GM12892 (cell line): ENCODE measurements at regions not wholly inside any gene's neighbourhood (a gene's known extent, or its start where the extent isn't known, plus 50 kb on each side); places are given as distances from the start of the nearest gene placed in this dataset.

Experiments used
- POLR2A ChIP-seq: IDR thresholded peaks from 2 replicates; pipeline ENCODE4 v1.6.1; 2011; ENCODE audit warnings: low read depth, low read length, control low read depth
- POLR2AphosphoS5 ChIP-seq: IDR thresholded peaks from 2 replicates; pipeline ENCODE4 v1.6.1; 2011; ENCODE audit warnings: low read depth, low read length, control low read depth
- TAF1 ChIP-seq: IDR thresholded peaks from 2 replicates; pipeline ENCODE4 v1.6.1; 2011; ENCODE audit warnings: low read depth, mild to moderate bottlenecking, control low read depth, low read length, borderline replicate concordance

GRCh38 chr11:109815500-109816150 lies 277.6 kb upstream of the ZC3H12C start:
- TF ChIP-seq POLR2AphosphoS5 (no peak), POLR2A (no peak), TAF1 (no peak)
